Fibroblast of pulmonary artery (primary cell): ENCODE measurements at regions not wholly inside any gene's neighbourhood (a gene's known extent, or its start where the extent isn't known, plus 50 kb on each side); places are given as distances from the start of the nearest gene placed in this dataset.

ENCODE experiments used
- DNase-seq: peaks from one replicate; pipeline ENCODE4 v3.0.0-alpha.2; 2010; ENCODE audit warnings: low read depth
- H3K4me3 ChIP-seq: replicated peaks from 2 replicates; pipeline ENCODE4 v1.5.1; 2011; ENCODE audit warnings: low read depth, mild to moderate bottlenecking, control low read depth, low read length, moderate library complexity
- TF ChIP-seq, protein P1 (sequence below): IDR thresholded peaks from 2 replicates; pipeline ENCODE4 v1.5.1; 2011; ENCODE audit warnings: mild to moderate bottlenecking, control low read depth, low read length, inconsistent platforms; ENCODE audit errors: missing control alignments

DNA sequence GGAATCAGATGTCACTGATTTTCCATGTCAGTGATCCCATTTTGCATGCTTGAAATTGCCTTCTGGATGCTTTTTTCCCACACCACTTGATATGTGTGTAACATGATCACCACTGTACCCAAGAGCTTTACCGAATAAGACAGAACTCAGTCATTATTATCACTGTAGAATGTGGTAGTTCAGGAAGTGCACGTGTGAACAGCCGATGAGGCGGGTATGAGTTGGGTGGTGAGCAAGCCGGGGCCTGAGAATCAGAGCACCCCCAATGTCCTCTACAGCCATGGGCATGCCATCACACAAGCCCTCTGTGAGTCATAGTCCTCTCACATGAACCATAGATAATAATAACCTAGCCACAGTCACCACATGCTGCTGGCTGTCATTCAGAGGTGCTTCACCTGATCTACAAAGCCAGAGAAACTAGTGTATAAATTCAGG lies 470.8 kb downstream of the SOX2 start:
- TF ChIP-seq, protein P1, sequence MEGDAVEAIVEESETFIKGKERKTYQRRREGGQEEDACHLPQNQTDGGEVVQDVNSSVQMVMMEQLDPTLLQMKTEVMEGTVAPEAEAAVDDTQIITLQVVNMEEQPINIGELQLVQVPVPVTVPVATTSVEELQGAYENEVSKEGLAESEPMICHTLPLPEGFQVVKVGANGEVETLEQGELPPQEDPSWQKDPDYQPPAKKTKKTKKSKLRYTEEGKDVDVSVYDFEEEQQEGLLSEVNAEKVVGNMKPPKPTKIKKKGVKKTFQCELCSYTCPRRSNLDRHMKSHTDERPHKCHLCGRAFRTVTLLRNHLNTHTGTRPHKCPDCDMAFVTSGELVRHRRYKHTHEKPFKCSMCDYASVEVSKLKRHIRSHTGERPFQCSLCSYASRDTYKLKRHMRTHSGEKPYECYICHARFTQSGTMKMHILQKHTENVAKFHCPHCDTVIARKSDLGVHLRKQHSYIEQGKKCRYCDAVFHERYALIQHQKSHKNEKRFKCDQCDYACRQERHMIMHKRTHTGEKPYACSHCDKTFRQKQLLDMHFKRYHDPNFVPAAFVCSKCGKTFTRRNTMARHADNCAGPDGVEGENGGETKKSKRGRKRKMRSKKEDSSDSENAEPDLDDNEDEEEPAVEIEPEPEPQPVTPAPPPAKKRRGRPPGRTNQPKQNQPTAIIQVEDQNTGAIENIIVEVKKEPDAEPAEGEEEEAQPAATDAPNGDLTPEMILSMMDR, result no peak
- no peak overlapping the region for H3K4me3 ChIP-seq
- DNase-seq, result no peak

DNA sequence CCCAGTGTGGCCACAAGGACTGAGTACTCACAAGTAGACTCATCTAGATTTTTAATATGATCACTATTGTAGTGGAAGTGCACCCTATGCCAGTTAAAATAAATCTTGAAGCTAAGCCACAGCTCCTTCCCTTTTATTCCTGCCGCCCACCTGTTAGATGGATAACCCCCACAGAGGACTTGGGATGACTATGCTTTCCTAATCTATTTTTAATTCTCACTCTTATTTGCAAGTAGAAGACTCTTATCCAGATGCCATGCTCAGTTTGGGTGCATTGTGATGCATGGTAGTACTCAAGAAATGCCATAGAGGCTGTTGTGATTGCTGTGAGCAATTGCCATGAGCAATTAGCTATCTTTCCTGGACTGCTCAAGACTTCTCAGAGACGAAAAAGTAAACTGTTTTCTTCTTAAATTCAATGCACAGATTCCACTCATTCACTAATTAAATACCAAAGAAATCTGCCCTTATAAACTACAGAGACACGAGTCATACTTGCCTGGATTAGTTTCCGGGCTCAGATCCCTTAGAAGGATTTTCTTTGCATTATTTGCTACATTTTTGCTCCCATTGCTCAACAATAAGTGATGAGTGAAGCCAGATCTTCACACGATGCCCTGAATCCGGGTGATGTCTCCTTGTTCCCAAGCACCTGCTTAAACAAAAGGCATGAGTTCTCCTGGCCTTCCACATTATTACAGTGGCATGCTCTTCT lies 472.1 kb downstream of the SOX2 start:
- TF ChIP-seq, protein P1, result no peak
- DNase-seq, result no peak
- H3K4me3 ChIP-seq, result no peak overlapping the region

DNA sequence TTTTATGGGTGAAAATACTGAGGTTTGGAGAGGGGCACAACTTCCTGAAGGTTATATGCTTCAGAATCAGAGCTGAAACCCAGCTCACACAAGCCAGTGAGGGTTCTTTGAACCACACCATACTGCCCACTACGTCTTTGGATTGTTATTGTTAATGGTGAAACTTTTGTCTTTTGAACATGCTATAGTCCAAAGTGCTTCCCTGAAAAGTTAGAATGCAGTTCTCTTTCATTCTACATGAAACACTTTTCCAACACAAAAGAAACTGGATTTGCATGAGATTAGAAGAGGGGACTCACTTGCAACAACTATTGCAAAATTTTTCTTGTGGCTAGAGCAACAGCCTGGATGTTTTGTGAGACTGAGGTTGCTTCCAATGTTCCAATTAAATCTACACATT lies 473.6 kb downstream of the SOX2 start:
- no peak overlapping the region for H3K4me3 ChIP-seq
- DNase-seq, result no peak
- TF ChIP-seq, protein P1, result no peak

DNA sequence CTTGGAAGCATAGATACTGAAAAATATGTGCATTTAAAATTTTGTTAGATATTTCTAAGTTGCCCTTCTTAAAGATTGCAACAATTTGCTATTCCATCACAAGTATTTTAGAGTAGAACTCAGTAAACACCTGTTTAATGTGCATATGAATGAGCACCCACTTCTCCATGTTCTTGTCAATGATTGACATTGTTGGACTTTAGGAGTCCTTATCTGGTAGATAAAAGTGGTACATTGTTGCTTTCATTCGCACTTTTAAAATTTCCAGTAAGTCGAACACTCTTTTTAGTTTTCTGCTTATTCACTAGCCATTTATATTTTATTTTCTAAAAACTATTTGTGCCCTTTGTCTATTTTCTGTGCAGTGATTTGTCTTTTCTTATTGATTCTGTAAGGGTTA lies 478.3 kb downstream of the SOX2 start:
- TF ChIP-seq, protein P1, result no peak
- no peak for DNase-seq
- H3K4me3 ChIP-seq, result no peak overlapping the region

DNA sequence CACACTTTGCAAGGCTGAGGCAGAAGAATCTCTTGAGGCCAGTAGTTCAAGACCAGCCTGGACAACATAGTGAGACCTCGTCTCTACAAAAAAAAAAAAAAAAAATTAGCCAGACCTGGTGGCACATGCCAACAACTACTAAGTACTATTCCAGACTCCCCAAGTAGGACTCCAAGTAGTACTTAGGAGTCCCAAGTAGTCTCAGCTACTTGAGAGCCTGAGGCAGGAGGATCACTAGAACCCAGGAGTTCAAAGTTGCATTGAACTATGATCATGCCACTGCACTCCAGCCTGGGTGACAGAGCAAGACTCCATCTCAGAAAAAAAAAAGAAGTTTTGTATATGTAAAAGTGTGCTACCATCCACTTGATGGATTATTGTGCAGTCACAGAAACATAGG lies 486.6 kb downstream of the SOX2 start:
- no peak for DNase-seq
- TF ChIP-seq, protein P1, result no peak
- no peak overlapping the region for H3K4me3 ChIP-seq

DNA sequence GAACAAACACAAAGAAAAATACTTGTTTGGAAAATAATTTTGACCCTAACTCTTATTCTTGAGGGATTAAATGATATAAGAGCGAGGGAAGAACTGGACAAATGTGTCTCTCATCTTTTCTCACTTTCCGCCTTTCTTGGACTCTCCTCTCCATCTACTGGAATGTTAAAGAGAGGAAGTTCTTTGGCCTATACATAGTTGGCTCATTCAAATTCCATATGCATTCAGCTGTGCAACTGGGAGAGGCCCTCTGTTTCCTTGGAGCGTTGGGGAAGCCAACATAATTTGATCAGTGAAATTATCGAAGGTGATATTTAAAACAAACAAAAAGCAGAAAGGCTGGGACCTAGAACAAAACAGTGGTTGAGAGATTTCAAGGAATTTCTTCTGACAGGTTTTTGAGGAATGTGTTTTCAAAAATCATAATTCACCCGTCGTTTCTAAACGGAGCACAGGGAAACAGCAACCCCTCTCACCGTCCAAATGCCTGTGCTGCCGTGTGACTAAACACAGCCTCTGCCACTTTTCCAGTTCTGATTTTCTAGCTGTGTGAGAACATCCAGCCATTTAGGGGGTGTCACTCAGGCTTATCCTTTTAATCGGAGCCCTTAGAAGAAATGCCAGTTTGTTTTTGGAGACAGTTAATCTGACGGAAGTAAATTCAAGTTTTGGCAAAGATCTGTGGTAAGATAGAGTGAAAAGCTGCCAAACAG lies 489.9 kb downstream of the SOX2 start:
- no peak for DNase-seq
- no peak overlapping the region for H3K4me3 ChIP-seq
- TF ChIP-seq, protein P1, result no peak
